GM19324 (cell line): ENCODE measurements at regions not wholly inside any gene's neighbourhood (a gene's known extent, or its start where the extent isn't known, plus 50 kb on each side); places are given as distances from the start of the nearest gene placed in this dataset.

Experiments used
- ATAC-seq: cut with Tn5 transposase; IDR thresholded peaks from one replicate; pipeline ENCODE4 v1.9.1; 2021; ENCODE audit warnings: mild to moderate bottlenecking, moderate library complexity; ENCODE audit not compliant: unreplicated experiment, low FRiP score

DNA sequence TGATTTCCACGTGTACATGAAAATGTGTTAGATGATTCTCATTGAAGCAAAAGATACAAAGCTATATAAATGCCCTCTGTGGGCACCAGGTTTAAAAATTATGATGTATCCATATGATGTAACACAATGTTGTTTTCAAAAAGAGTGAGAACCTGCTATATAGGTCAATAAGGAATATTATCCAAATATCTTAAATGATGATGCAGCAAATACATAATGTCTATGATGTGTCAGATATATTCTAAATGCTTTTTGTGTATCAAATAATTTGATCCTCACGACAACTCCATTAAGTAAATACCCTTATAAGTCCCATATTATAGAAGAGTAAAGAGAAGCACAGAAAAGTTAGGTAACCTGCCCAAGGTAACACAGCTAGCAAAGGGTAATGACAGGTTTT is 393.0 kb upstream of the DCN start:
- no peak for ATAC-seq

DNA sequence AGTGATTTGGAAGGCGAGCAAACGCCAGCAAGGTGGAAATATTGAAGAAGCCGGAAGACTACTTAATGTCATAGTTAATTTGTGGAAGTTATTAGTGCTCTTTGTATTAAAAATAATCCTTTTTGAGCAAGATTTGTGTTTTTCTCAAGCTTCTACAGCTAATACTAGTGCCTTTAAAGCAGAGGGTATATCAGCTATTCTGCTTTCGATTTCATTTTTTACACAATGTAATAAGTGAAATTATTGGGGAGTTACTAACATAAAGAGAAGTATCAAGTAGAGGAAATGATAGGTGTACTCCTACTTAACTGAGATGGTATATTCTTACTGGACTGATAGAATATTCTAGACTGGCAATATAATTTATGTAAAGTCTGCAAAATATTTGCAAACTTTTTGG is 392.4 kb upstream of the DCN start:
- no peak for ATAC-seq

DNA sequence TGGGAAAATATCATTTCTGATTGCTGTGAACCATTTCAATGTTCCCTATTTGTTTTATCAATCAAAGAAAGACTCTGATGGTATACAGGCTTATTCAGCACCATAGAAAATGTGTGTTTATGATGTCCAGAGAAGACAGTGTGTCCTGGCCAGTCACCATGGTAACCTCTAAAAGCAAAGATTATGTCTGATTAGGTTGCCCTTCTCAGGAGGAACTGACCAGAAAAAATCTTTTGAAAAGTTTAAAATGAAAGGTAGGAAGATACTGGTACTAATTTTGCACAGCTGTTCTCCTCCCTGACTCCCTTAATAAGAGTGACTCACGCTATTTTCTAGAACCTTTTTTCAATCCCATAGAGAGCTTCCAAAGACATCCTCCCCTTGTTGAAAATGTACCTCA is 391.8 kb upstream of the DCN start:
- no peak for ATAC-seq

DNA sequence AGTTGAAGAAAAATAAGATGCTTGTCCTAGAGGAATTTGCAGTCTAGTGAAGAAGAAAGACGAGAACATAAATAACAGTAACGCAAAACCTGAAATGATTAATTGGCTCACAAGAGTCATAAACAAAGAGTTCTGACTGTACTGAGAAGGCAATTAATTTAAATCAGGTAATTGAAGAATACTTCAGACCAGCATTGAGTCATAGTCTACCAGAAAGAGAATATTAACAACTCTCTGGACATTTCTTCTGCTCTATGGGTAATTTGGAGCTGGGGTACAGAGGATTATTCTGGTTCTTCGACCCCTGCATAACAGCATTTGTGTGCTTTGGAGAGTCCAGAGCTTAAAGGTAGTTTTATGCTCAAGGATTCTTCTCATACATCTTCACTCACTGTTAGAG is 390.3 kb upstream of the DCN start:
- no peak for ATAC-seq

DNA sequence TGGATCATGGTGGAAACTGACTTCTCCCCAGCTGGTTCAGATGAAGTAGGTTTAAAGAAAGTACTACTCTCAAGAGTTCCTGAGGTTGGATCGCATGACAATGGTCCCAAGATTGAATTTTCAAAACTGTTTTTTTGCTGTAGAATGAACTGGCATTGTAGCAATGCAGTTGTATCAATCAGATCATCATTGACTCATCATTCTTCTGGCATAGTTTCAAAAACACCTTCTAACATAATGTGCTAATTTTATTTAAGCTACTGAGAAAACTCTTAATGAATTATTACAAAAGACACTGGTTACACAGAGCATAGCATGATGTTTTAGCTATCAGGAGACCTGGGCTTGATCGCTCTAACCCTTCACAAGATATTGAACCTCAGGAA is 384.5 kb upstream of the DCN start:
- ATAC-seq = no peak

DNA sequence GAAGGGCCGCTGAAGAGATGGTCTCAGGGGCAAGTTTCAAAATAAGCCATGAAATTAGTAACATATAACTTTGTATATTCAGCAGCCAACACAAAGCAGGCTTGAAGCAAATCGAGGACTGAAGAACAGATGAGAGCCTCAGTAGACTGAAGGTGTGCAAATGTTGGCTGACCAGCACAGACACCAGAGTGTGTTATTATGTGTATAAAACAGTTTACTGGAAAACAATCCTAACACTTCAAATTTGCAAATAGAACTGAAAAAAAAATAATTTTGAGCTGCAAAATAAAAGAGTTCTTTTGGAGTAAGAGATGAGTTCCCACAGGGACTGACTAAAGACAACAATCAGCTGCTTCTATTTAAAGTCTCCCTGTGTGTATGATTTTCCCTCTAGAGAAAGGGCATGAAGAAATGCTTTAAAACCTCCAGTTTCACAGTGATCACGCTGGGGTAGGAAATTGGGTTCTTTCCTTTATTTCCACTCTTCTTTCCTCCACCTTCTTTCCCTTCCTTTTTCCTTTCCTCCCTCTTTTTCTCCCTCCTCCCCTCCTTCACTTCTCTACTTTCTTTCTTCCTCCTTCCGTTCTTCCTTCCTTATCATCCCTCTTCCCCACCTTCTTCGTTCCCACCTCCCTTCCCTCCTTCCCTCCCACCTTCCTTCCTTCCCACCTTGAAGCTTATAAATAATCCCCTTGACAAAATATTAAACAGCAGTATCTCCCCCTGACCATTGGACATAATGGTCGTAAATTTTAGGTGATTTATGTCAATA is 383.9 kb upstream of the DCN start:
- no peak for ATAC-seq

DNA sequence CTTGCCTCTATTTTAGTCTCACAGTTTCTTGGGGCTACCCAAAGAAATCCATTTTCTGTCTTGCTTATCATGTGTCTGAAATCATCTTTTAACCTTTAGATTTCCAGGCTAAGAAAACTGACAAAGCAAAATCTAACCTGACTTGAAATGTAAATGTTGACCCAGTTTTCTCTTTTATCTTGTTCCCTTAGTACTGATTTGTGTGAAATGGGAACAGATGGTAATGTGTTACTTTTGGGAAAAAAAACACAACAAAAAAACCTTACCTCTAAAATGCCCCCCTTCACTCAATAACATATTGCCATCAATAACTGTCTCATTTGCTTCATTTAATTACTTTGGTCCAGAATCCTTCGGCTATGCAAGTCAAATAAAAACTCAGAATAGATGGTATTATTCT is 383.2 kb upstream of the DCN start:
- ATAC-seq = no peak

DNA sequence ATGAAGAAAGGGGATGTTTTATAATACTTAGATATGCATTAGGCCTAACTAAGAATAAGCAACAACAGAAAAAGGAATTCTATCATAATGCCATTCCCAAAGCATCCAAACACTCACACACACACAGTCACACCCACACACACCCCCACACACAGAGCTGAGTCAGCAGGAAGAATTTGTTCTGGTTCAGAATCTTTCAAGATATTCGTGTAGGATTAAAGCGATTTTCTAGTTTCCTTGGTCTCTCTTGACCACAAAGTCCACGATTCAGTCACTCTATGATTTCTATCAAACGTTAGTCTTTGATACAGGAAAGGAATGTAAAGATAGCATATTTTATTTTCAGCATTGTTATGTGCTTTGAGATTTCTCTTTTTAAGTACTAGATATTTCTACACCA is 382.6 kb upstream of the DCN start:
- no peak for ATAC-seq

DNA sequence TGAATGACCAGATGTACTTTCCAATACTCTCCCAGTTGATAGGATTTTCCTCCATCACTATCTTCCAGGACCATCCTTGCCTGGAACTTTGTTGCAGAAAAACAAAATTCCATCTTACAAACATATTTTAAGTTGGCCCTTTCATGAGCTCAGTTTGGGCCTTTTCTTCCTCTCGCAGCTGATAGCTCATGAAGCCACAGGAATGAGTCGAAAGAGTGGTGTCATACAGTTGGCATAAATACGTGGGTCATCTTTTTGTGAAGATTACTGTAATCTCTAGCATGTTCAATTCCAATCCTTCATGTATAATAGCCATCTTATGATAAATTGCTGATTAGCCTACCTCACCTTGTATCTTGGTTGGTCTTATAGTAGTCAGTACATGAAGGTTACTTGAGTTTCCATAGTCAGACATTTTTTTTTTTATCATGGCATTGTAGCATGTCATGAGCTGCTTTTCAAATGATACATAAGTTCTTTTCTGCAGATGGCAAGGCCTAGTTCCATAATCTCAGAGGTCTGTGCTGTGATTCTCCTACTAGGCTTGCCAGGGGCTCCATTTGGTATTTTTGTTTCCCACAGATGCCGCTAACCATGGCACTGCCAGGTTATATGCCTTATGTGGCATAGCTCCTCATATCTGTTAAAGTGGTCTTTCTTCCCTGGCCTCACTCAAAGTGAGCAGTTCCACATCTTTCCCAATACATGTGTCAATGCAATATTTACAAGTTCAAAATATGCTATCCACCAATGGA is 380.6 kb upstream of the DCN start:
- no peak for ATAC-seq

DNA sequence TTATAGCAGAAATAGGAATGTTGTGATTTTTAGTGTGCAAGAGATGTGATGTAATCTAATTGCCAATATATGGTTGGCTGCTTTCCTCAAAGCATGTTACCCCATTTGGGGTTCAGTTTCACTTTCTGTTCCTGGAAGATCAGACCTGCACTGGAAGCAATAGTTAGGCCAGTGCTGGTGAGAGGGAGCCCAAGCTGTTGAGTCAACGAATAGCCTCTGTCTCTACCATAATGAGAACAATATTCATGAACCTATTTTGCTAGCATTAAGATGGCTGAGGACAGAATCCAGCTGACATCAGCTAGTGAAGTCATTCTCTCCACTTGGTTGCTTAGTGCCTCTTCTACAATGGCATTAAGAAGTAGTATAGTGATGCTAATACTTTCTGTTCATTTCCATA is 379.9 kb upstream of the DCN start:
- ATAC-seq = peak; percentile 49

DNA sequence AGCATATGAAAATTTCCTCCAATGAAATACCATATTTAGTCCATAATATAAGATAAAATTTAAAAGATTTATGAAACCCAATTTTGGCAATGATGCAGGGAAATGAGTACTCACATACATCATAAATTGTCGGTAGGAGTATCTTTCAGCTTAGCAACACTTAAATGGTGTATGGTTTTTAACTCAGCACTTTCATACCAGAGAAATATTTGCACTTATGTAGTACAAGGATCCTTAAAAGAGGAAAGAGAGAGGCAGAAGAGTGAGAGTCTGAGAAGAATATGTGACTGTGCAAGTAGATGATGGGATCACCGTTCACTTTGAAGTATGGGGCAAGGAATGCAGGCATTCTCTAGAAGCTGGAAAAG is 379.3 kb upstream of the DCN start:
- no peak for ATAC-seq

DNA sequence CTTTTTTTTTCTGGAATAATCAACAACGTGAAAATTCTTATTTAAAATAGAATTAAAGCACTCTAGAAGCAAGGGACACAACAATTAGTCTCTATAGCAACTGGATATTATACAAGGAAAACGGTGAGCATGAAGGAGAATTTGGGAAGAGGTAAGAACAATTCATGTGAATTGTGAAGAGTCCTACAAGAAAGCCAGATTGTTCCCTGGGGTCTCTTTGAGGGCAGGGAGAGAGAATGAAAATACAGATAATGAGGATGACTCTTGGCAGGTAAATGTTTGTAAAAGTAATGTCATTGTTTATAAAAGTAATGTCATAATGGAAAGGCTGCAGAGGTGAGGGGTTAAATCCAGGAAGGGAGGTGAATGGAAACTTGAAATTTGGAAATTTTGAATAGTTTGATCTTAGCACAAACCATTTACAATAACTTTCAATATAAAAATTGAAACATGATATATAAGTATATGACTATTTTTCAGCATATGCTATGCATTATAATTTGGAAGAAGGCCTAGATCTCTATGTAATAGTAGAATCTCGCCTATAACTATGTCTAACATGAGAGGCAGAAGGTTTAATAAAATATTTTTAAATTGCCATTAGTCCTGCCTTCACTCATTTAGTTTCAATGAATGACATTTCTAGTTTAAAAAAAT is 378.8 kb upstream of the DCN start:
- no peak for ATAC-seq

DNA sequence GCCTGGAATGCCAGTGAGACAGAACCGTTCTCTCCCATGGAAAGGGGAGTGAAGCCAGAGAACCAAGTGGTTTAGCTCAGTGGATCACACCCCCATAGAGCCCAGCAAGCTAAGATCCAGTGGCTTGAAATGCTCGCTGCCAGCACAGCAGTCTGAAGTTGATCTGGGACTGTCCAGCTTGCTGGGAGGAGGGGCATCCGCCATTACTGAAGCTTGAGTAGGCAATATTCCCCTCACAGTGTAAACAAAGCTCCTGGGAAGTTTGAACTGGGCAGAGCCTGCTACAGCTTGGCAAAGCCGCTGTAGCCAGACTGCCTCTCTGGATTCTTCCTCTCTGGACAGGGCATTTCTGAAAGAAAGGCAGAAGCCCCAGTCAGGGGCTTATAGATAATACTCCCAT is 374.3 kb upstream of the DCN start:
- no peak for ATAC-seq

DNA sequence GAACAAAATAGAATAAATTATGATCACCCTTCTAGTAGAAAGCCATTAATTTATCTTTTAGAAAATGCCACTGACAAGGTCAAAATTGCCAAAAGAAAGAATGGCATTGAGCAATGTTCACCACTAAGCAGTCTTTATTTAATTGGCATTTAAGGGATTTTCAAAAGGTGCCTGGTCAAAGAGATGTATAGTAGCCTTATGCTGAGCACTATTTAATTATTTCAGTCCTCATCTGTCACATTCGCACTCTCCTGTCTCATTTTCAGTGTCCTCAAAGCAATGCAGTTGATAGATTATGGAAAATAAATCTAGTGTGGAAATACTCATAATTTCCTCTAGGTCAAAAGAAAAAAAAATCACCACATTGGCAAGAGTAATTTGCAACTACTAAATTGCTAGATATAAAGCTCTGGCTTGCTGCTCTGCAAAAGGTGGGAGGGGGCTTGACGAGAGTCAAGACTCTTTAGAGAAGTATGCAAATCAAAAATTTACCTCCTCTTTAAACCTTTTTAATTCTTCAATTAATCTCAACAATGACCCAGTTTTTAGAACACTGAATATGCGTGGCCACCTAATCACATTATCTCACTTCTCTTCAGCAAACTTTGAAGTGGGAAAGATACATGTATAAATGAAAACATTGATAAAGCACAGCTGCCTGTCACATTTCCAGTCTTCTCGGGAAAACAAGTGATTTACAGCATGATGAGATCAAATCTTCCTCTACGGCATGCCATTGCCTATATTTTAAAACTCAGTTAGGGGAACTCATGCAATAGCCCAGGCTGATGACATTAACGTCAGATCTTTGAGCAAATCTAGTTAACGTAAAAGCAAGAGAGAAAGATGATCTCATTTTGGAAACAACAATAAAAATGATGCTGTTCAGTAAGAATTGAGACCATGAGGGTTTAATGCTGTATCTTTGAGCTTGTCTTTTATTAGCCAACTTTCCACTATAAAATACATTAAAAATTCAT is 373.1 kb upstream of the DCN start:
- no peak for ATAC-seq

DNA sequence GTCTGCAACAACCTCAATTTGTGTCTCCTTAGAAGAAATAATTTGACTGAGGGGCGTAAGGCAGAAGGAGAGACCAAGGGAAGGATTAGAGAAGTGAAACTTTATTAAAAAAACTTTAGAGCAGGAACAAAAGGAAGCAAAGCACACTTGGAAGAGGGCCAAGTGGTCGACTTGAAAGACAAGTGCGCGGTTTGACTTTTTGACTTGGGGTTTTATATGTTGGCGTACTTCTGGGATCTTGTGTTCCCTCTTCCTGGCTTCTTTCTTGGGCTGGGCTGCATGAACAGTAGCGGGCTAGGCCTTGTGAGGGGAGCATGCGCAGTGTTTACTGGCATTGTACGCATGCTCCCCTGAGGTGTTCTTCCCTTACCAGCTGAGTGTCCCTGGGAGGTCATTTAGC is 369.3 kb upstream of the DCN start:
- ATAC-seq = no peak

DNA sequence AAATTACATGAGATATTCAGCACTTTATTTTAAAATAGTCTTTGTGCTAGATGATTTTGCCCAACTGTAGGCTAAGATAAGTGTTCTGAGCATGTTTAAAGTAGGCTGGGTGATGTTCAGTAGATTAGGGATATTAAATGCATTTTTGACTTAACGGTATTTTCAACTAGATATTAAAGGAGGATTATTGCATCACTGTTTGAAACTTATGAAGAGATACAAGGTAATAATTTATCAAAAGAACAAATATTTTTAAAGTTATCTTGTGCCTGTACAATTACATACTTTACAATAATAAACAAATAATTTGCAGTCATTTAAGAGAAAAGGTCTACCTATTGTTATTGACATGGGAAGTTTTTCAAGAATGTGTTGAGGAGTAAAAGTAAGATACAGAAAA is 368.6 kb upstream of the DCN start:
- no peak for ATAC-seq

DNA sequence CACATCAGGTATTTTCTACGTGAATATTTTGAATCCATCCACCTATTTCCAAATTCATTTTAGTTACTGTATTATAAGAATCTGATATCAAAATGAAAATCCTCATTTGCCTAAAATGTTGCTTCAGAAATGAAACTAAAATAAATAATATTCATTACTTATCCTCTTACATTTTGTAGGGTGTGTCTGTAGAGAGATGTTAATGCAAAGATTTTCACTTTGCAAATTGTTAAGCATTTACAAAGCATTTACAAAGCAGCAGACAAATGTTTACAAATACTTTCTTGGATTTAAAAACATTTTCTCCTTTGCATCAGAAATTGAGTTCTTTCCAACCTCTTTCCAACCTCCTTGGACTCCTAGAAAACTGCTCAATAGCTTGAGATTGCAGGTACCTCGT is 360.0 kb upstream of the DCN start:
- ATAC-seq = no peak

DNA sequence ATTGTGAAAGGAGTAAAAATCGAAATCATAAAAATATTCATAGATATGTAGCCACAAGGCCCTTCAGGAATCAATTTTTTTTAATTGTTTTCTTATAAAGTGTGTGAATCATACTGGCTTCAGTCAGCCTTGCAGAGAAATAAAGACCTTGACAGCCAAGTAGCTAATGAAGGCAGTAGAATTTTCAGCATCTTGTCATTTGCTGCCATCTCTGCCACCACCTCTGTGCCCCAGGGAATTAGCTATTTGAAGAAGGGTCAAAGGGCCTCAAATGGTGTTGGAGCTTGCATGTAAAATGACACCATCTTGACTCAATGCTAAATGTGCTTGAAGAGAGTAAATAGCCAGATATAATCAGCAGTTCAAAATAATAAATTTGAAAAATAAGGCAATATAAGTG is 359.4 kb upstream of the DCN start:
- ATAC-seq = no peak

DNA sequence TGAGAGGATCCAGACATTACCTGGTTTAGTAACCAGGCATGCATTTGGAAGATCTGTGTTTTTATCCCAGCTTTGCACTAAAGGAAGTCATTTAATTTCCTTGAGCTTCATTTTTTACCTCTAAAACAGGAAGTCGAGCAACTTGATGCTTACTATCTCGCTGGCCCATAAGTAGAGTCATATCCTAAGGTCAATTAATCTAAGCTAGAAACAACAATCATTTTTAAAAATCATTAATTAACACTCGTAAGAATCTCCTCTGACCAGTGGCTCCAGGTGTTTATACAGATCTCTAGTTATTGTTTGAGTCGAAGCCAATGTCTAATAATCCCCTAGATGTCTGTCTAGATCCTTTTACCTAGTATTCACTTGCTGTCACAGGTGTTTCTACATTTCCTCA is 355.8 kb upstream of the DCN start:
- ATAC-seq = no peak

DNA sequence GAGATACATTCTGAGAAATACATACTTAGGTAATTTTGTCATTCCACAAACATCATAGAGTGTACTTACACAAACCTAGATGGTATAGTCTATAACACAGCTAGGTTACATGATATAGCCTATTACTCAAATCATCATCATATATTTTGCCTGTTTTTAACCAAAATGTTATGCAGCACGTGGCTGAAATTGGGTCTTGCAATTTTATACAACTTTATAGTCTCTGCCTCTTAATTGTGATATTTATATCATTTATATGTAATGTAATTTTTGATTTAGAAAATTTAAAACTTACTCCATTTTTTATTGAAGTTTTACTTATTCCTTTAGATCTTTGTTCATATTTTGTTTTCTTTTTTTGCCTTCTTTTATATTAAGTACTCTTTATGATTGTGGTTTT is 350.7 kb upstream of the DCN start:
- no peak for ATAC-seq

DNA sequence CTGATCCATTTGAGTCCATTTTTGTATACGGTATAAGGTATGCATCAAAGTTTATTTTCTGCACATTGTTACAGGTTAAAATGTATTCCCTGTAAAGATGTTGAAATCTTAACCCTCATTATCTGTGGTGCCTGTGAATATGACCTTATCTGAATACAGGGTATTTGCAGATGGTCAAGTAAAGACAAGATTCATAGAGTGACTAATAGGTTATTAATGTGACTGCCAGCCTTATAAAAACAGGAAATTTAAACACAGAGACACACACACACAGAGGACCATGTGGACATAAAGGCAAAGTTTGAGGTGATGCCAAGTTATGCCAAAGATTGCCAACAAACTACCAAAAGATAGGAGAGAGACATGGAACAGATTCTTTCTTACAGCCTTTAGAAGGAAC is 347.2 kb upstream of the DCN start:
- no peak for ATAC-seq
